GM20000 (cell line): ENCODE measurements at regions not wholly inside any gene's neighbourhood (a gene's known extent, or its start where the extent isn't known, plus 50 kb on each side); places are given as distances from the start of the nearest gene placed in this dataset.

Experiments
- DNase-seq: peaks from one replicate; pipeline ENCODE4 v3.0.0; 2012; ENCODE audit warnings: low spot score
- TF ChIP-seq, protein P1 (sequence below): IDR thresholded peaks from 2 replicates; pipeline ENCODE4 v1.5.1; 2012; ENCODE audit warnings: mild to moderate bottlenecking, control low read depth; ENCODE audit errors: extremely low read depth, missing control alignments

DNA sequence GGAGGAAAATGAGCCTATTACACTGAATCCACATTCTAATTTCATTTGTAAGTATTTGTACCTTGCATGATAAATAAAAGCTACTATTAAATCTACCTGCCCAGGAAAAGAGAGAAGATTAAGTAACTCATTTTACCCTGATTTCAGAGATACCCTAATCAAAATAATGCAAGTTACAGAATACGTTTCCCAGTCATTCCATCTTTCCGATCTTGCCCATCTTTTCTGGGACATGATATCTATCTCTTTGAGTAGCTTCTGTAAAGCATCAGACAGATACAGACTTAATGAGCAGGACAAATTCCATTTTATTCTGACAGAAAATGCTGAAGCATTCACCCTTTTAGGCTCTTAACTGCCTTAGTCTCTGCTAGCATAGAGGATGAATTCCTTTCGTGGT lies 56.6 kb downstream of the SPRY2 start:
- DNase-seq: no peak
- TF ChIP-seq, protein P1, sequence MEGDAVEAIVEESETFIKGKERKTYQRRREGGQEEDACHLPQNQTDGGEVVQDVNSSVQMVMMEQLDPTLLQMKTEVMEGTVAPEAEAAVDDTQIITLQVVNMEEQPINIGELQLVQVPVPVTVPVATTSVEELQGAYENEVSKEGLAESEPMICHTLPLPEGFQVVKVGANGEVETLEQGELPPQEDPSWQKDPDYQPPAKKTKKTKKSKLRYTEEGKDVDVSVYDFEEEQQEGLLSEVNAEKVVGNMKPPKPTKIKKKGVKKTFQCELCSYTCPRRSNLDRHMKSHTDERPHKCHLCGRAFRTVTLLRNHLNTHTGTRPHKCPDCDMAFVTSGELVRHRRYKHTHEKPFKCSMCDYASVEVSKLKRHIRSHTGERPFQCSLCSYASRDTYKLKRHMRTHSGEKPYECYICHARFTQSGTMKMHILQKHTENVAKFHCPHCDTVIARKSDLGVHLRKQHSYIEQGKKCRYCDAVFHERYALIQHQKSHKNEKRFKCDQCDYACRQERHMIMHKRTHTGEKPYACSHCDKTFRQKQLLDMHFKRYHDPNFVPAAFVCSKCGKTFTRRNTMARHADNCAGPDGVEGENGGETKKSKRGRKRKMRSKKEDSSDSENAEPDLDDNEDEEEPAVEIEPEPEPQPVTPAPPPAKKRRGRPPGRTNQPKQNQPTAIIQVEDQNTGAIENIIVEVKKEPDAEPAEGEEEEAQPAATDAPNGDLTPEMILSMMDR: no peak

GRCh38 chr13:80278706-80279105 lies 62.2 kb downstream of the SPRY2 start:
- TF ChIP-seq, protein P1: no peak
- no peak for DNase-seq

- peak; percentile 10 for DNase-seq
- TF ChIP-seq, protein P1: no peak
Observed at GRCh38 chr13:80276371-80277289, 64.3 kb downstream of the SPRY2 start.

- TF ChIP-seq, protein P1: no peak
Observed at GRCh38 chr13:80274643-80275042, 66.3 kb downstream of the SPRY2 start.

DNA sequence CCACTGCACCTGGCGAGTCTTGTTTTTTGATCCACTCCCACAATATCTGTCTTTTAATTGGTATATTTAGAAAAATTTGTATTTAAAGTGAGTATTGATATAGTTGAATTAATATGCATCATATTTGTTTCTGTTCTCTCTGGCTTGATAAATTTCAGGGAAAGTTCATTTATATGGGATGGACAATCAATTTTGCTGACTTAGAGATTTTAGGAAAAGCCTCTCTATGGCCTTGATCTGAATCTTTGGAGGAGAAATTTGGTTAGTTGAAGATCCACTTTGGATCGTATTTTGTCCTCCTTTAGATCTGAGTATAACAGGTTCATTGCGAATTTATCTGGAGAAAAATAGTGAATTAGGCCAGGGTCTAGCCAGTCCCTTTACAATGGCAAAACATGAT lies 67.2 kb downstream of the SPRY2 start:
- no peak for DNase-seq
- TF ChIP-seq, protein P1: no peak

More at GRCh38 chr13:80274643-80275042, 66.3 kb downstream of the SPRY2 start:
- no peak for DNase-seq

DNA sequence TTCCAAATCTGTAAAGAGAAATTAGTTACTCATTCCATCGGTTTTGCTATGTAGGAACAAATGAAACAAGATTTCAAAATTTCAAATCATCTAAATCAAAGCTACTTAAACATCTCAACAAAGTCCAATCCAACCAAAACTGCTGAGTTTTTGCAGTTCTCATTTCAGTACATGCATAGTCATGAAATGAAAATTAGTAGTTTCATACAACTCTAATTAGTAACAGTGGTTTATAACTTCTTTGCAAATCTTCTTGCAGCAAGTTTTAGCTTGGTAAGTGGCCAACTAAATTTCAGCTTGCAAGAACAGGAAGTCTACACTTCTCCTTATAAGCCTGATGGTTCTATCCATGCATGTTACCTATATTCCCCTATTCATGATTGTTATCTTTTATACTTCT lies 75.6 kb downstream of the SPRY2 start:
- TF ChIP-seq, protein P1: no peak
- no peak for DNase-seq

- TF ChIP-seq, protein P1: no peak
- DNase-seq: no peak
Observed at GRCh38 chr13:80263745-80264513, 77.0 kb downstream of the SPRY2 start.
